GM12878 (cell line): ENCODE measurements at regions not wholly inside any gene's neighbourhood (a gene's known extent, or its start where the extent isn't known, plus 50 kb on each side); places are given as distances from the start of the nearest gene placed in this dataset.

Experiments used
- ATAC-seq: fragments of 200-7000 bp; cut with Tn5 transposase; 3 replicates; pipeline ENCODE4 v1.9.1; 2020; ENCODE audit warnings: mild to moderate bottlenecking, moderate library complexity
- BruUV-seq: library from RNA; stranded (reverse); fragments of 400-500 nt; replicated peaks from 2 replicates; lab custom pipeline; 2021; lab: Mats Ljungman, UMichigan
- CTCF ChIA-PET: fragments of 300-600 bp; sonication (Branson Sonifier 250); formaldehyde crosslinking; extraction: SDS; loops from one replicate; lab custom pipeline; 2021; ENCODE audit warnings: inconsistent platforms; lab: Yijun Ruan, JAX
- POLR2A ChIA-PET: fragments of 350-600 bp; formaldehyde crosslinking; extraction: SDS; loops from one replicate; lab custom pipeline; 2021; ENCODE audit warnings: inconsistent platforms; lab: Charles Lee
- RAD21 ChIA-PET: fragments of 300-600 bp; sonication (Branson Sonifier 250); formaldehyde crosslinking; loops from one replicate; lab custom pipeline; 2023; ENCODE audit warnings: antibody characterized with exemption; ENCODE audit not compliant: unreplicated experiment; lab: Charles Lee
- SMC1A ChIA-PET: fragments of 300-600 bp; sonication (Branson Sonifier 250); formaldehyde crosslinking; loops from one replicate; lab custom pipeline; 2023; ENCODE audit not compliant: unreplicated experiment, uncharacterized antibody; lab: Charles Lee
- DNase-seq: peaks from one replicate; pipeline ENCODE4 v3.0.0-alpha.2; 2011; ENCODE audit warnings: low read depth, low spot score
- FAIRE-seq: peaks from 3 replicates; lab custom pipeline; 2011; peaks lifted over from hg19 to GRCh38; lab: Jason Lieb, UNC
- H2AFZ ChIP-seq: 2 replicates; pipeline ENCODE4 v1.6.0; 2011; ENCODE audit warnings: low read depth, low read length, control low read depth; ENCODE audit not compliant: control insufficient read depth
- H3K27ac ChIP-seq: 2 replicates; pipeline ENCODE4 v1.5.1; 2011; ENCODE audit warnings: control low read depth; ENCODE audit not compliant: control insufficient read depth, insufficient read depth
- H3K27me3 ChIP-seq, 2 experiments: replicated peaks in 1 of 2; 2 replicates each; pipeline versions ENCODE4 v1.6.0 to v1.6.1; 2011; ENCODE audit warnings: low read length in 1 of 2; ENCODE audit not compliant: control insufficient read depth in 2 of 2, insufficient read depth in 2 of 2
- H3K36me3 ChIP-seq, 2 experiments: 2 replicates each; pipeline ENCODE4 v1.5.1; 2011; ENCODE audit warnings: low read length in 1 of 2; ENCODE audit not compliant: control insufficient read depth in 2 of 2, insufficient read depth in 2 of 2
- H3K4me1 ChIP-seq: 2 replicates; pipeline ENCODE4 v1.6.1; 2011; ENCODE audit warnings: mild to moderate bottlenecking, low read length, moderate library complexity, mixed read lengths; ENCODE audit not compliant: control insufficient read depth, insufficient read depth
- H3K4me2 ChIP-seq: 2 replicates; pipeline ENCODE4 v1.6.0; 2011; ENCODE audit warnings: control low read depth; ENCODE audit not compliant: control insufficient read depth, insufficient read depth
- H3K4me3 ChIP-seq: fragments of 200-600 bp; sonication (generic); 2 replicates; pipeline ENCODE4 v1.5.1; 2016
- H3K79me2 ChIP-seq: 2 replicates; pipeline ENCODE4 v1.6.0; 2011; ENCODE audit warnings: low read length; ENCODE audit not compliant: control insufficient read depth, insufficient read depth
- H3K9ac ChIP-seq: 2 replicates; pipeline ENCODE4 v1.8.0; 2011; ENCODE audit warnings: low read length, control low read depth, mixed read lengths; ENCODE audit not compliant: control insufficient read depth, insufficient read depth
- H3K9me3 ChIP-seq: replicated peaks from 3 replicates; pipeline ENCODE4 v1.5.1; 2011; ENCODE audit warnings: mild to moderate bottlenecking, low read length; ENCODE audit not compliant: control insufficient read depth, insufficient read depth
- H4K20me1 ChIP-seq: 2 replicates; pipeline ENCODE4 v1.6.0; 2011; ENCODE audit not compliant: control insufficient read depth, insufficient read depth
- CUX1 ChIP-seq: IDR thresholded peaks from 2 replicates; pipeline ENCODE4 v1.6.1; 2012; ENCODE audit warnings: improper control_type of control experiment, low read depth, low read length; ENCODE audit not compliant: insufficient replicate concordance
- GATAD2B ChIP-seq: fragments of 450-650 bp; conservative IDR thresholded peaks from 2 replicates; pipeline ENCODE4 v1.6.1; 2017; ENCODE audit warnings: low read depth, mild to moderate bottlenecking, moderate library complexity
- HDGF ChIP-seq: fragments of 450-650 bp; IDR thresholded peaks from 2 replicates; pipeline ENCODE4 v1.6.1; 2016; ENCODE audit warnings: antibody characterized with exemption
- NFYB ChIP-seq: IDR thresholded peaks from 2 replicates; pipeline ENCODE4 v1.6.1; 2011; ENCODE audit warnings: low read depth, mild to moderate bottlenecking, low read length, improper control_type of control experiment, moderate library complexity; ENCODE audit not compliant: insufficient read depth
- NR2C1 ChIP-seq: fragments of 450-650 bp; IDR thresholded peaks from 2 replicates; pipeline ENCODE4 v1.6.1; 2017; ENCODE audit warnings: antibody characterized with exemption, mild to moderate bottlenecking, moderate library complexity
- PAX5 ChIP-seq: IDR thresholded peaks from 2 replicates; pipeline ENCODE4 v1.6.1; 2011; ENCODE audit warnings: low read depth, low read length, borderline replicate concordance
- POLR2AphosphoS2 ChIP-seq: IDR thresholded peaks from 2 replicates; pipeline ENCODE4 v1.6.1; 2011; ENCODE audit warnings: low read depth, mild to moderate bottlenecking, low read length, improper control_type of control experiment, moderate library complexity
- RELB ChIP-seq: fragments of 450-650 bp; IDR thresholded peaks from 2 replicates; pipeline ENCODE4 v1.6.1; 2017; ENCODE audit warnings: low read depth, mild to moderate bottlenecking, moderate library complexity
- SUZ12 ChIP-seq: fragments of 200-600 bp; sonication (generic); IDR thresholded peaks from one replicate; pipeline ENCODE4 v1.6.1; 2018; ENCODE audit warnings: antibody characterized with exemption, mild to moderate bottlenecking; ENCODE audit not compliant: unreplicated experiment
- TCF12 ChIP-seq: IDR thresholded peaks from 2 replicates; pipeline ENCODE4 v1.6.1; 2011; ENCODE audit warnings: low read depth, mild to moderate bottlenecking, low read length
- ZNF274 ChIP-seq: IDR thresholded peaks from one replicate; pipeline ENCODE4 v1.8.0; 2011; ENCODE audit not compliant: insufficient read length, insufficient read depth
- WGBS: methylation state at CpG from one replicate; pipeline ENCODE4 v1.1.6; 2016; ENCODE audit warnings: low lambda C conversion rate; ENCODE audit not compliant: insufficient replicate concordance, insufficient coverage; ENCODE audit errors: missing lambda C conversion rate; 5-methylcytosine and 5-hydroxymethylcytosine counted together
- in situ Hi-C: fragments of 300-500 bp; cut with MboI; formaldehyde crosslinking; loops from 9 replicates; pipeline ENCODE4 v1.14.3; 2018; ENCODE audit warnings: mixed read lengths
- intact Hi-C: fragments of 100-400 bp; cut with micrococcal nuclease; formaldehyde crosslinking; loops from one replicate; pipeline ENCODE4 v1.14.2; 2022; ENCODE audit not compliant: unreplicated experiment

DNA sequence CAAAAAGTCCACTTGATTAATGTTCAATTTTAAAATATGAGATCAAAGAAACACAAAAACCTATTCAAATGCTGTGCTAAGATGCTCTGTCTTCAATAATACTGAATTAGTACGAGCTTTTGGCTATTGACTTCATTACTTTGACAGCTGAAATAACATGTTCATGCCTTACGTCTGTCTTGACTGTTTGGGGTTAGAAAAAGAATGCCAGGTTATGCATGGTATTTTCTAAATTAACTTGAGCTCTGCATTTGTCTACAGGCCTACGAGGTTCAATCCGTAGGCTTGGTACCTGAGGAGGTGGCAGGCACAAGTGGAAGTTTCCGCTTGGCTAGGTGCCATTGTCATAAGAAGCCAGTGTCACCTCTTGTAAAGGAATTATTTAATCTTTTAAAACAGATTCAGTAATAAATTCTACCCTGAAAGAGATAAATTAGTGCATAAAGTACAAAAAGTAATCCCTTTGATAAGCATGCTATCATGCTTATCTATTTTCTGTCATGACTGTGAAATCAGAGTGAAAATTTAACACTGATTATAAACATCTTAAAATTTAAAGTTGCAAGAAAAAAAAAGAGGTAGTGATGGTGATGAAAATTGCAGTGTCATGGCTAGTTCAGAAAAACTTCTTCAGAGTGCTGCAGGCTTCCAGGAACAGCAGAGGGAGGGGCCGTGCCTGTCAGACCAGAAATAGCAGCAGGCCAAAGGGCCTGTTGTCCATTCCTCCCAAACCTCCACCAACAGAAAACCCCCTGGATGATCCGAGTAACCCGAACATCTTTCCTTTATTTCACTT, 115.7 kb downstream of the ARRDC4 start (continued):
- no peak for TF ChIP-seq TCF12
- TF ChIP-seq NR2C1 = no peak
- no peak for TF ChIP-seq POLR2AphosphoS2
- no peak for TF ChIP-seq NFYB
- TF ChIP-seq HDGF = no peak
- no peak for TF ChIP-seq SUZ12
- no peak for TF ChIP-seq PAX5
- no peak for TF ChIP-seq RELB

DNA sequence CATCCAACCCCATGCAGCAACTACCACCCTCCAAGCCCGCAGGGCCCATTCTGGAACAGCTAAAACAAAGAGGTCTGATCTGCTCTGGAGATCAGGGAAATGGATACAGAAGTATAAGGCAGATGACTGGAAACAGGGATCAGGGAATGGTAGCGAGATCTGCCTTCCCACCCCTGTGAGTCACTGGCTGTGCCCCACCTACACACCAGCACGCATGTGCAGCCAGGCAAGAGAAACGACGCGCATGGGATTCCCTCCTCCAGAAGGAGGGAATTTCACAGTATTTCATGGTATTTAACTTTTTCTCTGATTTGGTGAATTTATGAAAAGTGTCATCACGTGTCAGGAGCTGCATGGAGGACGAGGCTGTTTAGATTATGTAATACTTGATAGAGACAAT, 116.7 kb downstream of the ARRDC4 start:
- Histone ChIP-seq H3K36me3 (no peaks in the 10 kb centered on the region), H3K27ac (no peak overlapping the region), H3K4me1 (no peaks in the 10 kb centered on the region)
- ChIA-PET RAD21 (interaction anchor here (0.9 kb wide), 1 partner anchor 169 kb away, joined by 3 read pairs; no protein-coding TSS in a partner anchor), POLR2A (no interaction called here), SMC1A (no interaction called here)
- FAIRE-seq (no peak), ATAC-seq (no peak)
- in situ Hi-C loops = no loop called here
- no TSS peak for BruUV-seq
- WGBS = 40% methylated on average over 8 of the region's 8 CpGs
- TF ChIP-seq GATAD2B (no peak), ZNF274 (no peak), CUX1 (no peak)
- TF ChIP-seq, all 136 proteins: peak for 0
- intact Hi-C loops = no loop called here
- Histone ChIP-seq H3K9me3 (no peaks in the 10 kb centered on the region), H3K4me3 (no peak overlapping the region), H2AFZ (no peak overlapping the region), H3K27me3 (no peaks in the 10 kb centered on the region), H4K20me1 (no peaks in the 10 kb centered on the region), H3K79me2 (no peaks in the 10 kb centered on the region), H3K4me2 (no peak overlapping the region), H3K9ac (no peak overlapping the region)
- CTCF ChIA-PET = no interaction called here
- no peak for DNase-seq
